Myocyte (in vitro differentiated cells): ENCODE measurements at regions not wholly inside any gene's neighbourhood (a gene's known extent, or its start where the extent isn't known, plus 50 kb on each side); places are given as distances from the start of the nearest gene placed in this dataset.

Experiments used
- DNase-seq: peaks from one replicate; pipeline ENCODE4 v3.0.0-alpha.2; 2012; ENCODE audit warnings: low read depth

GRCh38 chr22:34045311-34045710 is 125.0 kb upstream of the LARGE1 start:
- DNase-seq, result no peak

DNA sequence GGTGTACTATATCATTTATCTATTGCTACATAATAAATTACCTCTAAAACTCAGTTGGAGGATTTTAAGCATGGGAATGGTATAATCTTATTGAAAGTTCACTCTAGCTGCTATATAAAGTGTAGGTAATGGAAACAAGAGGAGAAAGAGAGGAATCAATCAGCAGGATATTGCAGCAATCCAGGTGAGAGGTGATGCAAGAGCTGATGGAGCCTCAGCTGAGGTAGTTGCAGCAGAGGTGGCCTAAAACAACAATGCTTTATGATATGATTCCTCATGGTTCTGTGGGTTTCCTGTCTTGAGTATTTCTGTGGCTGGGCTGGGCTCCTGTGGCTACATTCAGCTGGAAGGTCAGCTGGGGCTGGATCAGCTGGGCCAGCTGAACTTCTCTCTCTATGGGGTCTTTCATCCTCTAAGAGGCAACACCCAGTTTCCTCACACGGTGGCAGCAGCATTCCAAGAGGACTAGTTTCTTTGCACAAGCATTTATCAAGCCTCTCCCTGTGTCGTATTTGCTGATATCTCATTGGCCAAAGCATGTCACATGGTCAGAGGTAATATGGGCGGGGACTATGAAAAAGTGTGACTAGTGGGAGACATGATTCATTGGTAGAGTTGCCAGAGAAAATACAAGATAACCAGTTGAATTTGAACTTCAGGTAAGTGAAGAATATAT is 135.4 kb upstream of the LARGE1 start:
- no peak for DNase-seq

DNA sequence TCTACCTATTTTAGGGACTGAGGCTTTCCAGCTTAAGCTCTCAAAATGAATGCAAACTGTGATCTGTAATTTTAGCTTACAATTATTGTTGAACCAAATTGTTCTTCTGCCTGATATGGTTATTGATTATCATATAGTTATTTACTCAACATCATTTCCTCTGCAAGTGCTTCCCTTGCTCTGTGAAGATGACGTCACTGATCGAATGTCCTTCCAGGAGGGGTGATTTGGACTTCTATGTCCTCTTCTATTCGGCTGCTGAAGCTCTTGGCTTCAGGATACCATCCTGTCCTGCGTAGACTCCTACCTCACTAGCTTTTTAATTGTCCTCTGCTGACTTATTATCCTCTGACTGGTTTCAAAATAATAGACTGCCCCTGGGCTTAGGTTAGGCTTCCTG is 137.4 kb upstream of the LARGE1 start:
- DNase-seq, result no peak

DNA sequence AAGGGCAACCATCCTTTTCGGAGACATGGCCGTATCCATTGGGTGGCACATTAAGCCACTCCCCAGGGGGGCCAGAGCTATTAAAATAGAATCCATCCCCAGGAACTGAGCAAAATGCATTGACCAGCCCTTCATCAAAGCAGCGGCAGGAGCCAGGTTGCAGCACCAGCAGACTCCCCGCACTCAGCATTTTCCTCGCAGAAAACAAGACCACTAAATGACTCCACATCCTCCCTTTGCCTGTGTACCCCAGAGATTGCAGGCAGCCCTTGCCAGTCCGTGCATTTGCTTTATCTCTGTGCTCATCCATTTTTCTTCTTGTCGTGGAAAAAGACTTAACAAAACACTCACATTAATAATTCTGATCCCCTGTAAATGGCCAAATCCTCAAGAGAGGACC is 144.4 kb upstream of the LARGE1 start:
- no peak for DNase-seq

- DNase-seq, result no peak
Observed at GRCh38 chr22:34067031-34067430, 146.8 kb upstream of the LARGE1 start.

DNA sequence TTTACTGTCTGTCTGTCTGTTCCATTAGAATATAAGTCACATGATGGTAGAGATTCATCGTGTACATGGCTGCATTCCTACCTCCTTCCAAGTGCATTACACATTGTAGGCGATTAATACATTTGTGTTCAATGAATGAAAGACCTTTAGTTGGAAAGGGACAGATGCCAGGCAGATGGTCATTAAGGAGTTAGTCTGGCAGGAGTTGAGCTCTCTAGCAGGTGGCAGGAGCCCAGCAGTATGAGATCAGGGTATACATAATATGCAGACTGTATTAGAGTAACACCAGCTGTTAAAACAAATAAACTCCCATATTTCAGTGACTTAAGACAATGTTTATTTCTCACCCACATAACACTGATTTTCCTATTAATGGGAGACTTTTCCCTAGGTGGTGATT is 147.7 kb upstream of the LARGE1 start:
- no peak for DNase-seq

DNA sequence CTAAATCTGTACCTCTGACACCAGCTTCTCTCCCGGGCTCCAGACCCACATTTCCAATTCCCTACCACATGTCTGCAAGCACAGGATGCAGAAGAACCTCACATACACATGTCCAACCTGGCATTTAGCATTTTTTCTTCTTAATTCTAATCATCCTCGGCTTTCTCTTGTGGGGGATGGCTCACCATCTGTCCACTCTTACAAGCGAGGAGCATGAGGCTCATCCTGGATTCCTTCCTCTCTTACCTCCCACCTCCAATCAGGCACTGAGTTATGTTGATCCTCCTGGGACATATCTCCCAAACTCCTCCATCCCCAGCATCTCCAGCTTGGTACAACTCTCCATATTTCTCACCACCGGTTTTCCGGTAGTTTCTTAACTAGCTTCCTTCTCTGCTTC is 149.8 kb upstream of the LARGE1 start:
- DNase-seq, result no peak

GRCh38 chr22:34070531-34070930 is 150.3 kb upstream of the LARGE1 start:
- no peak for DNase-seq

- no peak for DNase-seq
Observed at GRCh38 chr22:34072585-34072984, 152.3 kb upstream of the LARGE1 start.

DNA sequence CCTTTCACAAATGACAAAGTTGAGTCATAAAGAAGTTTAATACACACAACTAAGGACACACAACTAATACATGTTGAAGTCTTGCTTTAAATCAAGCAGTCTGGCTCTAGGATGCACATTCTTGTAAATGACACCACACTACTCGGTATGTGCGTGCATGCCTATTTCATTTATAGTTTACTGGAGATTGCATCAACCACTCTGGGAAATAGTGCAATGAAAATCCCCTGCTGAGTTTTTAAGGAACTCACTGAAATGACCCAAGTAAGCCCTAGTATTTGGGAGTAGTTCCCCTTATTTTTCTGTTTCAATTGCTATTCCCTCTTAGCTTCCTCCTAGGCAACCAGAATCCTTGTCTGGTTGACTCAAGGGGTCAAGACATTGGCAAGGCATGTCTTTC is 160.2 kb upstream of the LARGE1 start:
- DNase-seq, result no peak

DNA sequence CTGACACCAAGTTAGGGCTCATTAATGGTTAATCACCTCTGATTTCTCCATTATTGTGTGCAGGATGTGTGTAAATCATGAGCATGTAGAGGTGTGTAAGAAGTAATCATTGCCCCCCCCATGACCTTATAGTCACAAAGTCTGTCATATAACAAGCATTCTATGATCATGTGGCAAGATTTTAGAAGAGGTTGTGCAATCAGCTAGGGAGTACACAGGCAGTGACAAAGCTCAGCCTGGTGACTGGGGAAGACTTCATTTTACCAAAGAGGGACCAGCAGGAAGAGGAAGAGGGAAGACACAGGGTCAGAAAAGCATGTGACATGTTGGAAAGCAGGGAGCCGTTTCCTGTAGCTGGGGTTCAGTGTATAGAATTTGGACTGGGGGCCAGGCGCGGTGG is 176.5 kb upstream of the LARGE1 start:
- no peak for DNase-seq

DNA sequence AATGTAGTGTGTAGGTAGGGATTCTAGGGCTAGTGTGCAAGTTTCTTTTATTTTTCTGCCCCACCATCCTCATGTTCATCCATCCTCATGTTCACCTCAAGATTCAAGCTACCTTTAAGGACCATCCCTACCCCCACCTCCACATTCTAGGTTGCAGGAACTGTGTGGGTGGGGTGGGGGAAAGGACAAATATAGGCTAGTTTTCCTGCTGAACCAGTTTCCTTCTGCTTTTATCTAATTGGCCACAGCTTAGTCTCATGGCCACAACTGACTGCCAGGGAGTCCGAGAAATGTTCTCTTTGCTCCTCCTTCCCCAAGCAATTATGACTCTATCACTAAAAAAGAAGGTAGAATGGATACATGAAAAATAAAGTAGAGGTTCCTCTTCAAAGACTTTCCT is 179.0 kb upstream of the LARGE1 start:
- DNase-seq, result no peak

GRCh38 chr22:34102633-34103032 is 182.4 kb upstream of the LARGE1 start:
- DNase-seq, result no peak

DNA sequence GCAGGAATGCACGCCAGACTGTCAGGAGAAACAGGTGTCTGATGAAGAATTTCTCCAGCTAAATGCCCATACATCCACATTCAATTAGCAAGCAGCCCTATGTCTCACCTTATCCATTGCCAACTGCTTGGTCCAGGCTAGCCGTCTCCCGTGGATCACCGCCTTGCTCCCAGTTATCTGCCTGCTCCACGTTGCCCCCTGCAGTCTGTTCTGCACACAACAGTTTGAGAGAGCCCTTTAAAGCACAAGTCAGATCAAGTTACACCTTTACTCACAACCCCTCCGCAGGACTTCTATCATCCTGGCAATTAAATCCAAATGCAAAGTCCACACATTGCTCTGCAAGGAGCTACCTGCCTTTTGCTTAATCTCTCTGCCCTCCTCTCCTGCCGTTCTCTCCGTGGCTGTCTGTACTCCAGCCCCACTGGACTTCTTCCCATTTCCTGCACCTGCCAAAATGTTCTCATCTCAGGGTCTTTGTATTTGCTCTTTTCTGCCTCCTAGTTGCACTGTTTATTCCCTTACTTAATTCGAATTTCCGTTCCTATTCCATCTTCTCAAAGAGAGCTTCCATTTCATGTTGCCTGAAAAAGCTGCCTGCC is 185.3 kb upstream of the LARGE1 start:
- DNase-seq, result no peak

GRCh38 chr22:34108168-34108567 is 187.9 kb upstream of the LARGE1 start:
- no peak for DNase-seq

DNA sequence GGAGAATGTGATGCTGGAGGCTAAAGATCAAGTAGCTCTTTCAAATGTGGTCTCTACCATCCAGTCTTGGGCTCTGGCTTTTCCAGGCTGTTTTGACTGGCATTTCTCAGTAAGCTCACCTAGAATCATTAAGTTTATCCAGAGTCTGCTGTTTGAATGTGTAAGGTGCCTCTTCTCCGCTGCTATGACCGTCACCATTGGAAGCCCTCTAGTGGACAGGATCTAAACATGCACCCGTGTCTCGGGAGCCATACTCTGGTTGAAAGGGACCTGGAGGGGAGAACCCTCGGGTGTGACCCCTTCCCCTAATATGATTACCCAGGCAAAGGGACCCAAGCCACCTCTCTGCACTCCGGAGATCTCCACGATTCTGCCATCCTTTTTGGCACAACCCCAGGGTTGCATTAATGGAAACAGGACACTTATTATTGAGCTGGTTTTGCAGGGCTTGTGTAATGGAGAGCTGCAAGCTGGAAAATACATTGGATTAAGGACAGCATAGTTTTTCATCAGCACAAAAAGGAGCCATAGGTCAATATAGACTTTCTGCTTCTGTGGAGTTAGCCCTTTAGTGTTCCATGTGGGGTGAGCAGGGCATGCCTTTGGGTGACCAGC is 191.0 kb upstream of the LARGE1 start:
- DNase-seq, result no peak

- no peak for DNase-seq
Observed at GRCh38 chr22:34113381-34113780, 193.1 kb upstream of the LARGE1 start.

- DNase-seq, result no peak
Observed at GRCh38 chr22:34114406-34114805, 194.1 kb upstream of the LARGE1 start.

- no peak for DNase-seq
Observed at GRCh38 chr22:34115722-34116121, 195.4 kb upstream of the LARGE1 start.

DNA sequence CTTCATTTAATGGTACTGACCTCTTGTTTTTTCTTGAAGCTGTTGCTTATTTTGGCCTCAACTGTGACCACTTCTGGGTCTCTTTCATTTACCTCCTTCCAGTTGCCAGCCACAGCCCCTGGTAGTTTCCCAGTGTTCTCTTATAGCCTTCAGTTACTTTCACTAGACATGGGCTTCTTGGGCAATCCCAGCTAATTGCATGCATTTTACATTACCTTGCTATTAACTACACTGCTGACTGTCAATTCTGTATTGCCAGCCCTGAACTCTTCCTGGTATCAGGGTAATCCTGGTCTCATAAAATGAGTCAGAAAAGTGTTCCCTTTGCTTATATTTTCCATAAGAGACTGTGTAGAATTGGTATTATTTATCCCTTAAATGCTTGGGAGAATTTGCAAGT is 195.8 kb upstream of the LARGE1 start:
- DNase-seq, result no peak

- no peak for DNase-seq
Observed at GRCh38 chr22:34122042-34122441, 201.8 kb upstream of the LARGE1 start.

- DNase-seq, result no peak
Observed at GRCh38 chr22:34129691-34130486, 209.6 kb upstream of the LARGE1 start.
